Upper lobe of left lung (tissue), 4 donors: ENCODE measurements at regions not wholly inside any gene's neighbourhood (a gene's known extent, or its start where the extent isn't known, plus 50 kb on each side); places are given as distances from the start of the nearest gene placed in this dataset.

ENCODE experiments used
- CTCF ChIP-seq, 6 experiments: fragments of 450-650 bp in 4 of 6; fragments of 200-600 bp in 2 of 6; sonication (generic) in 2 of 6; IDR thresholded peaks; one replicate each; pipeline ENCODE4 v1.5.1; 2016 to 2019; ENCODE audit warnings: antibody characterized with exemption in 6 of 6
- EP300 ChIP-seq, 4 donors: sonication (generic); formaldehyde crosslinking; IDR thresholded peaks; one replicate each; pipeline ENCODE4 v1.5.1; 2017; ENCODE audit warnings: antibody characterized with exemption in 4 of 4, control low read depth in 2 of 4
- POLR2A ChIP-seq, 4 donors: fragments of 450-650 bp; IDR thresholded peaks; one replicate each; pipeline ENCODE4 v1.5.1; 2016 to 2017; ENCODE audit warnings: antibody characterized with exemption in 4 of 4, mild to moderate bottlenecking in 2 of 4

- TF ChIP-seq CTCF (IDR thresholded peaks at IDR 0.05) (no peak), POLR2A (IDR thresholded peaks at IDR 0.05) (no peak), EP300 (IDR thresholded peaks at IDR 0.05) (no peak)
These were observed 791.3 kb upstream of the SOX9 start for GRCh38 chr17:71329310-71330098.
